GM10266 (cell line): ENCODE measurements at regions not wholly inside any gene's neighbourhood (a gene's known extent, or its start where the extent isn't known, plus 50 kb on each side); places are given as distances from the start of the nearest gene placed in this dataset.

ENCODE experiments used
- DNase-seq: peaks from one replicate; pipeline ENCODE4 v3.0.0; 2012; ENCODE audit errors: extremely low spot score
- CTCF ChIP-seq: IDR thresholded peaks from 2 replicates; pipeline ENCODE4 v1.5.1; 2012; ENCODE audit warnings: mild to moderate bottlenecking, low read depth; ENCODE audit not compliant: control insufficient read depth, insufficient read depth; ENCODE audit errors: missing control alignments

- no peak for DNase-seq
- TF ChIP-seq CTCF, result no peak
Measured at GRCh38 chr10:3554121-3554522, 230.9 kb downstream of the KLF6 start.

GRCh38 chr10:3552281-3552680, 232.7 kb downstream of the KLF6 start:
- DNase-seq, result no peak
- TF ChIP-seq CTCF, result no peak

- TF ChIP-seq CTCF, result no peak
- no peak for DNase-seq
Measured at GRCh38 chr10:3551761-3552160, 233.2 kb downstream of the KLF6 start.

GRCh38 chr10:3549118-3549517, 235.9 kb downstream of the KLF6 start:
- no peak for DNase-seq
- TF ChIP-seq CTCF, result no peak

GRCh38 chr10:3548702-3549101, 236.3 kb downstream of the KLF6 start:
- TF ChIP-seq CTCF, result no peak
- no peak for DNase-seq

- no peak for DNase-seq
- no peak for TF ChIP-seq CTCF
Measured at GRCh38 chr10:3548076-3548475, 236.9 kb downstream of the KLF6 start.

GRCh38 chr10:3544561-3544960, 240.4 kb downstream of the KLF6 start:
- no peak for TF ChIP-seq CTCF

GRCh38 chr10:3542185-3542611, 242.8 kb downstream of the KLF6 start:
- no peak for TF ChIP-seq CTCF
- no peak for DNase-seq

More at GRCh38 chr10:3544561-3544960, 240.4 kb downstream of the KLF6 start:
- no peak for DNase-seq
